Liver (tissue), 3 donors: ENCODE measurements at regions not wholly inside any gene's neighbourhood (a gene's known extent, or its start where the extent isn't known, plus 50 kb on each side); places are given as distances from the start of the nearest gene placed in this dataset.

ENCODE experiments used
- ATF3 ChIP-seq: IDR thresholded peaks from 2 replicates; pipeline ENCODE4 v1.6.1; 2016; ENCODE audit warnings: antibody characterized with exemption
- CTCF ChIP-seq: fragments of 150-350 bp; IDR thresholded peaks from 2 replicates; pipeline ENCODE4 v1.5.1; 2017; ENCODE audit warnings: improper control_type of control experiment, low read depth, low read length; ENCODE audit not compliant: missing input control
- GABPA ChIP-seq, 2 donors: IDR thresholded peaks in 1 of 2; conservative IDR thresholded peaks in 1 of 2; 2 replicates each; pipeline ENCODE4 v1.6.1; 2016; ENCODE audit warnings: antibody characterized with exemption in 2 of 2, mild to moderate bottlenecking in 1 of 2, moderate library complexity in 1 of 2
- JUND ChIP-seq, 2 donors: IDR thresholded peaks; 2 replicates each; pipeline ENCODE4 v1.6.1; 2016; ENCODE audit warnings: antibody characterized with exemption in 2 of 2
- RAD21 ChIP-seq, 2 donors: IDR thresholded peaks; 2 replicates each; pipeline ENCODE4 v1.6.1; 2016; ENCODE audit warnings: antibody characterized with exemption in 2 of 2, mild to moderate bottlenecking in 2 of 2
- RXRA ChIP-seq, 2 donors: IDR thresholded peaks; 2 replicates each; pipeline ENCODE4 v1.6.1; 2017 to 2018; ENCODE audit warnings: antibody characterized with exemption in 2 of 2, mild to moderate bottlenecking in 1 of 2
- SP1 ChIP-seq: IDR thresholded peaks from 2 replicates; pipeline ENCODE4 v1.6.1; 2018; ENCODE audit warnings: antibody characterized with exemption, mild to moderate bottlenecking
- TAF1 ChIP-seq: conservative IDR thresholded peaks from 2 replicates; pipeline ENCODE4 v1.6.1; 2016; ENCODE audit warnings: antibody characterized with exemption, mild to moderate bottlenecking
- YY1 ChIP-seq: IDR thresholded peaks from 2 replicates; pipeline ENCODE4 v1.6.1; 2016; ENCODE audit warnings: antibody characterized with exemption, mild to moderate bottlenecking
- TF ChIP-seq, protein P1 (sequence below): IDR thresholded peaks from 2 replicates; pipeline ENCODE4 v1.6.1; 2016; ENCODE audit warnings: antibody characterized with exemption, mild to moderate bottlenecking
- TF ChIP-seq, protein P2 (sequence below): IDR thresholded peaks from 2 replicates; pipeline ENCODE4 v1.6.1; 2016; ENCODE audit warnings: antibody characterized with exemption
- donor health status: healthy.
- donor health status: healthy.

GRCh38 chr6:11380549-11380948 lies 148.1 kb upstream of the NEDD9 start:
- TF ChIP-seq GABPA (IDR thresholded peaks at IDR 0.05 in 1 of 2, conservative IDR thresholded peaks at IDR 0.05 in 1 of 2) (no peak), CTCF (no peak), RAD21 (IDR thresholded peaks at IDR 0.05) (no peak), JUND (IDR thresholded peaks at IDR 0.05) (no peak), SP1 (no peak), RXRA (IDR thresholded peaks at IDR 0.05) (no peak), ATF3 (no peak), TAF1 (no peak), YY1 (no peak)
- TF ChIP-seq, protein P1, sequence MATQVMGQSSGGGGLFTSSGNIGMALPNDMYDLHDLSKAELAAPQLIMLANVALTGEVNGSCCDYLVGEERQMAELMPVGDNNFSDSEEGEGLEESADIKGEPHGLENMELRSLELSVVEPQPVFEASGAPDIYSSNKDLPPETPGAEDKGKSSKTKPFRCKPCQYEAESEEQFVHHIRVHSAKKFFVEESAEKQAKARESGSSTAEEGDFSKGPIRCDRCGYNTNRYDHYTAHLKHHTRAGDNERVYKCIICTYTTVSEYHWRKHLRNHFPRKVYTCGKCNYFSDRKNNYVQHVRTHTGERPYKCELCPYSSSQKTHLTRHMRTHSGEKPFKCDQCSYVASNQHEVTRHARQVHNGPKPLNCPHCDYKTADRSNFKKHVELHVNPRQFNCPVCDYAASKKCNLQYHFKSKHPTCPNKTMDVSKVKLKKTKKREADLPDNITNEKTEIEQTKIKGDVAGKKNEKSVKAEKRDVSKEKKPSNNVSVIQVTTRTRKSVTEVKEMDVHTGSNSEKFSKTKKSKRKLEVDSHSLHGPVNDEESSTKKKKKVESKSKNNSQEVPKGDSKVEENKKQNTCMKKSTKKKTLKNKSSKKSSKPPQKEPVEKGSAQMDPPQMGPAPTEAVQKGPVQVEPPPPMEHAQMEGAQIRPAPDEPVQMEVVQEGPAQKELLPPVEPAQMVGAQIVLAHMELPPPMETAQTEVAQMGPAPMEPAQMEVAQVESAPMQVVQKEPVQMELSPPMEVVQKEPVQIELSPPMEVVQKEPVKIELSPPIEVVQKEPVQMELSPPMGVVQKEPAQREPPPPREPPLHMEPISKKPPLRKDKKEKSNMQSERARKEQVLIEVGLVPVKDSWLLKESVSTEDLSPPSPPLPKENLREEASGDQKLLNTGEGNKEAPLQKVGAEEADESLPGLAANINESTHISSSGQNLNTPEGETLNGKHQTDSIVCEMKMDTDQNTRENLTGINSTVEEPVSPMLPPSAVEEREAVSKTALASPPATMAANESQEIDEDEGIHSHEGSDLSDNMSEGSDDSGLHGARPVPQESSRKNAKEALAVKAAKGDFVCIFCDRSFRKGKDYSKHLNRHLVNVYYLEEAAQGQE, result no peak
- TF ChIP-seq, protein P2, sequence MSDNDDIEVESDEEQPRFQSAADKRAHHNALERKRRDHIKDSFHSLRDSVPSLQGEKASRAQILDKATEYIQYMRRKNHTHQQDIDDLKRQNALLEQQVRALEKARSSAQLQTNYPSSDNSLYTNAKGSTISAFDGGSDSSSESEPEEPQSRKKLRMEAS, result no peak
